Liver (tissue), 8 donors: ENCODE measurements at regions not wholly inside any gene's neighbourhood (a gene's known extent, or its start where the extent isn't known, plus 50 kb on each side); places are given as distances from the start of the nearest gene placed in this dataset.

ENCODE experiments used
- DNase-seq: peaks from one replicate; pipeline ENCODE4 v3.0.0-alpha.2; 2017; ENCODE audit warnings: low spot score
- H3K27ac ChIP-seq, 2 donors: one replicate each; pipeline ENCODE4 v1.7.0; 2013; ENCODE audit warnings: inconsistent platforms in 2 of 2, low read length in 2 of 2, control low read depth in 1 of 2, low read depth in 1 of 2, mild to moderate bottlenecking in 1 of 2
- H3K27me3 ChIP-seq, 4 donors: one replicate each; pipeline versions ENCODE4 v1.6.1 to v1.7.0; 2013; ENCODE audit warnings: low read length in 3 of 4, inconsistent platforms in 1 of 4, mild to moderate bottlenecking in 1 of 4, moderate library complexity in 1 of 4; ENCODE audit not compliant: control insufficient read depth in 4 of 4, insufficient read depth in 4 of 4
- H3K36me3 ChIP-seq, 4 donors: one replicate each; pipeline versions ENCODE4 v1.6.1 to v1.7.0; 2013; ENCODE audit warnings: low read length in 3 of 4, mild to moderate bottlenecking in 3 of 4, low read depth in 1 of 4, moderate library complexity in 1 of 4; ENCODE audit not compliant: control insufficient read depth in 4 of 4, insufficient read depth in 3 of 4
- H3K4me1 ChIP-seq, 4 donors: one replicate each; pipeline versions ENCODE4 v1.6.1 to v1.7.0; 2013; ENCODE audit warnings: low read length in 3 of 4, mild to moderate bottlenecking in 3 of 4, moderate library complexity in 1 of 4; ENCODE audit not compliant: control insufficient read depth in 4 of 4, insufficient read depth in 4 of 4
- H3K4me3 ChIP-seq, 3 donors: one replicate each; pipeline versions ENCODE4 v1.6.1 to v1.7.0; 2013; ENCODE audit warnings: low read length in 3 of 3, control low read depth in 1 of 3, low read depth in 1 of 3, mild to moderate bottlenecking in 1 of 3
- H3K9ac ChIP-seq, 2 donors: one replicate each; pipeline ENCODE4 v1.7.0; 2013; ENCODE audit warnings: low read length in 2 of 2, mild to moderate bottlenecking in 2 of 2, moderate library complexity in 2 of 2, control low read depth in 1 of 2, low read depth in 1 of 2
- H3K9me3 ChIP-seq, 4 donors: one replicate each; pipeline versions ENCODE4 v1.6.1 to v1.7.0; 2013; ENCODE audit warnings: low read length in 3 of 4; ENCODE audit not compliant: control insufficient read depth in 4 of 4
- EGR1 ChIP-seq, 2 donors: IDR thresholded peaks; 2 replicates each; pipeline ENCODE4 v1.6.1; 2016 to 2018; ENCODE audit warnings: antibody characterized with exemption in 2 of 2, low read depth in 2 of 2
- FOXA1 ChIP-seq: IDR thresholded peaks from 2 replicates; pipeline ENCODE4 v1.6.1; 2016; ENCODE audit warnings: antibody characterized with exemption
- FOXA2 ChIP-seq: IDR thresholded peaks from 2 replicates; pipeline ENCODE4 v1.6.1; 2016; ENCODE audit warnings: antibody characterized with exemption
- GABPA ChIP-seq, 2 donors: IDR thresholded peaks in 1 of 2; conservative IDR thresholded peaks in 1 of 2; 2 replicates each; pipeline ENCODE4 v1.6.1; 2016; ENCODE audit warnings: antibody characterized with exemption in 2 of 2, mild to moderate bottlenecking in 1 of 2, moderate library complexity in 1 of 2
- HNF4A ChIP-seq, 2 donors: conservative IDR thresholded peaks; 2 replicates each; pipeline ENCODE4 v1.6.1; 2016; ENCODE audit warnings: antibody characterized with exemption in 2 of 2, mild to moderate bottlenecking in 2 of 2
- HNF4G ChIP-seq: IDR thresholded peaks from 2 replicates; pipeline ENCODE4 v1.6.1; 2016; ENCODE audit warnings: antibody characterized with exemption
- JUND ChIP-seq, 2 donors: IDR thresholded peaks; 2 replicates each; pipeline ENCODE4 v1.6.1; 2016; ENCODE audit warnings: antibody characterized with exemption in 2 of 2
- MAX ChIP-seq: IDR thresholded peaks from 2 replicates; pipeline ENCODE4 v1.6.1; 2016; ENCODE audit warnings: antibody characterized with exemption
- NR2F2 ChIP-seq: IDR thresholded peaks from 2 replicates; pipeline ENCODE4 v1.6.1; 2016; ENCODE audit warnings: antibody characterized with exemption
- RAD21 ChIP-seq, 2 donors: IDR thresholded peaks; 2 replicates each; pipeline ENCODE4 v1.6.1; 2016; ENCODE audit warnings: antibody characterized with exemption in 2 of 2, mild to moderate bottlenecking in 2 of 2
- REST ChIP-seq: IDR thresholded peaks from 2 replicates; pipeline ENCODE4 v1.6.1; 2016; ENCODE audit warnings: antibody characterized with exemption, mild to moderate bottlenecking
- RXRA ChIP-seq, 2 donors: IDR thresholded peaks; 2 replicates each; pipeline ENCODE4 v1.6.1; 2017 to 2018; ENCODE audit warnings: antibody characterized with exemption in 2 of 2, mild to moderate bottlenecking in 1 of 2
- SP1 ChIP-seq: IDR thresholded peaks from 2 replicates; pipeline ENCODE4 v1.6.1; 2018; ENCODE audit warnings: antibody characterized with exemption, mild to moderate bottlenecking
- TAF1 ChIP-seq: conservative IDR thresholded peaks from 2 replicates; pipeline ENCODE4 v1.6.1; 2016; ENCODE audit warnings: antibody characterized with exemption, mild to moderate bottlenecking
- YY1 ChIP-seq: IDR thresholded peaks from 2 replicates; pipeline ENCODE4 v1.6.1; 2016; ENCODE audit warnings: antibody characterized with exemption, mild to moderate bottlenecking
- WGBS: extraction: QIAGEN DNeasy Blood & Tissue Kit; methylation state at CpG from one replicate; pipeline ENCODE4 v1.1.7; 2013; 5-methylcytosine and 5-hydroxymethylcytosine counted together
- TF ChIP-seq, protein P1 (sequence below): IDR thresholded peaks from 2 replicates; pipeline ENCODE4 v1.6.1; 2016; ENCODE audit warnings: antibody characterized with exemption
- TF ChIP-seq, protein P2 (sequence below): fragments of 150-350 bp; IDR thresholded peaks from 2 replicates; pipeline ENCODE4 v1.5.1; 2017; ENCODE audit warnings: improper control_type of control experiment, low read depth, low read length; ENCODE audit not compliant: missing input control
- donor health status: healthy.
- donor health status: healthy.
- donor health status: healthy.
- donor health status: healthy.
- donor health status: healthy.

DNA sequence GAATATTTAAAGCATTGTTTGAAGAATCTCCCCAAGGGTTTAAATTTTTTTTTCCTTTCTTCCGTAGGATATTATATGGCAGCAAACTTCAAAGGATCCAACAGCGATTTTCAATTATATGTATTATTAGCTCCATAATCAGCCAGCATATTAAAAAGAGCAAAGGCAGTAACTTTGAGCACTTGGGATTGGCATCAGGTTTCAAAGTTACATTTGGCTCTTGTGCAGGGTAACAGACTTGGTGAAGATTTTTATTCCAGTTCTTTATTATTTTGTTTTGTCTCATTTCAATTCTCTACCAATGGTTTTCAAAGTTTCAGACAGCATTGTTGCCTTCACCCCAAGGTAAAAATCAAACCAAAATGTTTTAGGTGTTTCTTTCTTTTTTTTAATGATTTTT, 116.7 kb upstream of the ZNF366 start:
- TF ChIP-seq, protein P1, sequence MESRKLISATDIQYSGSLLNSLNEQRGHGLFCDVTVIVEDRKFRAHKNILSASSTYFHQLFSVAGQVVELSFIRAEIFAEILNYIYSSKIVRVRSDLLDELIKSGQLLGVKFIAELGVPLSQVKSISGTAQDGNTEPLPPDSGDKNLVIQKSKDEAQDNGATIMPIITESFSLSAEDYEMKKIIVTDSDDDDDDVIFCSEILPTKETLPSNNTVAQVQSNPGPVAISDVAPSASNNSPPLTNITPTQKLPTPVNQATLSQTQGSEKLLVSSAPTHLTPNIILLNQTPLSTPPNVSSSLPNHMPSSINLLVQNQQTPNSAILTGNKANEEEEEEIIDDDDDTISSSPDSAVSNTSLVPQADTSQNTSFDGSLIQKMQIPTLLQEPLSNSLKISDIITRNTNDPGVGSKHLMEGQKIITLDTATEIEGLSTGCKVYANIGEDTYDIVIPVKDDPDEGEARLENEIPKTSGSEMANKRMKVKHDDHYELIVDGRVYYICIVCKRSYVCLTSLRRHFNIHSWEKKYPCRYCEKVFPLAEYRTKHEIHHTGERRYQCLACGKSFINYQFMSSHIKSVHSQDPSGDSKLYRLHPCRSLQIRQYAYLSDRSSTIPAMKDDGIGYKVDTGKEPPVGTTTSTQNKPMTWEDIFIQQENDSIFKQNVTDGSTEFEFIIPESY = no peak
- TF ChIP-seq NR2F2 (no peak), YY1 (no peak), JUND (IDR thresholded peaks at IDR 0.05) (no peak), FOXA2 (no peak), RXRA (IDR thresholded peaks at IDR 0.05) (no peak), TAF1 (no peak), RAD21 (IDR thresholded peaks at IDR 0.05) (no peak), SP1 (no peak), HNF4A (conservative IDR thresholded peaks at IDR 0.05) (no peak), MAX (no peak), HNF4G (no peak), FOXA1 (no peak), EGR1 (IDR thresholded peaks at IDR 0.05; ENCODE audit: low read depth in 2 of 2) (no peak), GABPA (IDR thresholded peaks at IDR 0.05 in 1 of 2, conservative IDR thresholded peaks at IDR 0.05 in 1 of 2) (no peak), REST (no peak)
- TF ChIP-seq, protein P2, sequence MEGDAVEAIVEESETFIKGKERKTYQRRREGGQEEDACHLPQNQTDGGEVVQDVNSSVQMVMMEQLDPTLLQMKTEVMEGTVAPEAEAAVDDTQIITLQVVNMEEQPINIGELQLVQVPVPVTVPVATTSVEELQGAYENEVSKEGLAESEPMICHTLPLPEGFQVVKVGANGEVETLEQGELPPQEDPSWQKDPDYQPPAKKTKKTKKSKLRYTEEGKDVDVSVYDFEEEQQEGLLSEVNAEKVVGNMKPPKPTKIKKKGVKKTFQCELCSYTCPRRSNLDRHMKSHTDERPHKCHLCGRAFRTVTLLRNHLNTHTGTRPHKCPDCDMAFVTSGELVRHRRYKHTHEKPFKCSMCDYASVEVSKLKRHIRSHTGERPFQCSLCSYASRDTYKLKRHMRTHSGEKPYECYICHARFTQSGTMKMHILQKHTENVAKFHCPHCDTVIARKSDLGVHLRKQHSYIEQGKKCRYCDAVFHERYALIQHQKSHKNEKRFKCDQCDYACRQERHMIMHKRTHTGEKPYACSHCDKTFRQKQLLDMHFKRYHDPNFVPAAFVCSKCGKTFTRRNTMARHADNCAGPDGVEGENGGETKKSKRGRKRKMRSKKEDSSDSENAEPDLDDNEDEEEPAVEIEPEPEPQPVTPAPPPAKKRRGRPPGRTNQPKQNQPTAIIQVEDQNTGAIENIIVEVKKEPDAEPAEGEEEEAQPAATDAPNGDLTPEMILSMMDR = no peak
- peaks cover 0 to 3% (median 0%) of the 10 kb centered on the region in 4 donors for H3K27me3 ChIP-seq
- no peak for DNase-seq
- no peaks in the 10 kb centered on the region for H3K4me1 ChIP-seq
- no peak overlapping the region for H3K27ac ChIP-seq
- no peaks in the 10 kb centered on the region for H3K9me3 ChIP-seq
- H3K4me3 ChIP-seq = no peak overlapping the region
- WGBS = 81% methylated on average over 2 of the region's 2 CpGs
- H3K36me3 ChIP-seq = no peaks in the 10 kb centered on the region
- H3K9ac ChIP-seq = no peak overlapping the region

GRCh38 chr5:72623323-72623722, 116.1 kb upstream of the ZNF366 start:
- TF ChIP-seq, protein P1 = no peak
- no peak for TF ChIP-seq RAD21 (IDR thresholded peaks at IDR 0.05)
- no peak for TF ChIP-seq RXRA (IDR thresholded peaks at IDR 0.05)
- no peak for TF ChIP-seq JUND (IDR thresholded peaks at IDR 0.05)
- no peak for TF ChIP-seq FOXA2
- no peak for TF ChIP-seq YY1
- TF ChIP-seq SP1 = no peak
- no peak for TF ChIP-seq REST
- Histone ChIP-seq H3K36me3 (no peaks in the 10 kb centered on the region), H3K9ac (no peak overlapping the region), H3K4me3 (no peak overlapping the region), H3K27ac (no peak overlapping the region), H3K4me1 (no peaks in the 10 kb centered on the region), H3K27me3 (peaks cover 0 to 3% (median 0%) of the 10 kb centered on the region in 4 donors), H3K9me3 (no peaks in the 10 kb centered on the region)
- no peak for DNase-seq
- 80% methylated on average over 6 of the region's 6 CpGs for WGBS
